ENCODE measurements at regions not wholly inside any gene's neighbourhood (a gene's known extent, or its start where the extent isn't known, plus 50 kb on each side); places are given as distances from the start of the nearest gene placed in this dataset.

- H3K9me3 Mint-ChIP-seq (ENCODE audit: unreplicated experiment) = no peaks in the 10 kb centered on the region
- BruUV-seq (replicated peaks) = no TSS peak
- H3K36me3 Mint-ChIP-seq (ENCODE audit: insufficient read depth, unreplicated experiment) = no peaks in the 10 kb centered on the region
- ChIA-PET POLR2A (interaction anchor here (0.7 to 3.0 kb wide), 5 partner anchors 19 to 202 kb away, joined by 3 to 18 read pairs (median 3); no protein-coding TSS in a partner anchor), CTCF (no interaction called here)
- no peaks in the 10 kb centered on the region for H3K27me3 Mint-ChIP-seq (ENCODE audit: insufficient read depth, unreplicated experiment)
- peaks cover 7% of the 10 kb centered on the region for H3K4me1 Mint-ChIP-seq (ENCODE audit: insufficient read depth, unreplicated experiment)
- TF ChIP-seq, protein P1, sequence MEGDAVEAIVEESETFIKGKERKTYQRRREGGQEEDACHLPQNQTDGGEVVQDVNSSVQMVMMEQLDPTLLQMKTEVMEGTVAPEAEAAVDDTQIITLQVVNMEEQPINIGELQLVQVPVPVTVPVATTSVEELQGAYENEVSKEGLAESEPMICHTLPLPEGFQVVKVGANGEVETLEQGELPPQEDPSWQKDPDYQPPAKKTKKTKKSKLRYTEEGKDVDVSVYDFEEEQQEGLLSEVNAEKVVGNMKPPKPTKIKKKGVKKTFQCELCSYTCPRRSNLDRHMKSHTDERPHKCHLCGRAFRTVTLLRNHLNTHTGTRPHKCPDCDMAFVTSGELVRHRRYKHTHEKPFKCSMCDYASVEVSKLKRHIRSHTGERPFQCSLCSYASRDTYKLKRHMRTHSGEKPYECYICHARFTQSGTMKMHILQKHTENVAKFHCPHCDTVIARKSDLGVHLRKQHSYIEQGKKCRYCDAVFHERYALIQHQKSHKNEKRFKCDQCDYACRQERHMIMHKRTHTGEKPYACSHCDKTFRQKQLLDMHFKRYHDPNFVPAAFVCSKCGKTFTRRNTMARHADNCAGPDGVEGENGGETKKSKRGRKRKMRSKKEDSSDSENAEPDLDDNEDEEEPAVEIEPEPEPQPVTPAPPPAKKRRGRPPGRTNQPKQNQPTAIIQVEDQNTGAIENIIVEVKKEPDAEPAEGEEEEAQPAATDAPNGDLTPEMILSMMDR (IDR thresholded peaks at IDR 0.05; ENCODE audit: unreplicated experiment) = no peak
- H3K4me3 Mint-ChIP-seq (ENCODE audit: unreplicated experiment) = peak overlapping the region; percentile 77
- peak; percentile 11 for DNase-seq (ENCODE audit: unreplicated experiment)
- intact Hi-C loops (cut with micrococcal nuclease) = loop anchor here (2.0 to 5.0 kb wide), 2 partner anchors 110 to 201 kb away; partner anchors contain the start of gene FOXN3
- H3K27ac Mint-ChIP-seq (ENCODE audit: low read depth, unreplicated experiment) = peak overlapping the region; percentile 39
Measured at GRCh38 chr14:89617481-89618329, 200.7 kb upstream of the FOXN3 start.

- H3K27ac Mint-ChIP-seq (ENCODE audit: low read depth, unreplicated experiment) = no peak overlapping the region
- intact Hi-C loops (cut with micrococcal nuclease) = loop anchor here (5.0 kb wide), 1 partner anchor 110 kb away; no protein-coding TSS in a partner anchor
- POLR2A ChIA-PET = interaction anchor here (3.0 kb wide), 1 partner anchor 188 kb away, joined by 18 read pairs; no protein-coding TSS in a partner anchor
- TF ChIP-seq, protein P1 (IDR thresholded peaks at IDR 0.05; ENCODE audit: unreplicated experiment) = no peak
- no TSS peak for BruUV-seq (replicated peaks)
- H3K4me3 Mint-ChIP-seq (ENCODE audit: unreplicated experiment) = no peak overlapping the region
- peak; percentile 28 for DNase-seq (ENCODE audit: unreplicated experiment)
- no peaks in the 10 kb centered on the region for H3K36me3 Mint-ChIP-seq (ENCODE audit: insufficient read depth, unreplicated experiment)
- CTCF ChIA-PET = interaction anchor here (0.6 kb wide), 1 partner anchor 478 kb away, joined by 3 read pairs; no protein-coding TSS in a partner anchor
- no peaks in the 10 kb centered on the region for H3K9me3 Mint-ChIP-seq (ENCODE audit: unreplicated experiment)
- H3K4me1 Mint-ChIP-seq (ENCODE audit: insufficient read depth, unreplicated experiment) = peaks cover 7% of the 10 kb centered on the region
- H3K27me3 Mint-ChIP-seq (ENCODE audit: insufficient read depth, unreplicated experiment) = no peaks in the 10 kb centered on the region
Measured at GRCh38 chr14:89616852-89617341, 199.9 kb upstream of the FOXN3 start.

DNA sequence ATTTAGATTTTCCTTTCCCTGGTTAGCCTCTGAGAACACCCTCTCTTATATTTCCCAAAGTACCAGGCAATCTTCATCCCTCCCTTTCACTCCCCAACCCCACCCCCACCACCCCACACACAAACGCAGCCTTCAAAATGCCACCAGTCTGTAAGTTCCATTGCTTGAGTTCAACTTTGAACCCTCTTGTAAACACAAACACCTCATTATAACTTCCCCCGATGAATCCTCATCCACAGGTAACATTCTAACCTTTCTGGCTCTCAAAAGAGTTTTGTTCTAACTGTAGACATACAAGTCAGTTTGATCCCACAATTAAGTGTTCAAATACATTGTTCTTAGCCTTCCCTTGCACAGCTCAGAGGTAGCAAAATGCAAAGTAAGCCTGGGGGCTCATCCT, 199.4 kb upstream of the FOXN3 start:
- H3K27ac Mint-ChIP-seq (ENCODE audit: low read depth, unreplicated experiment) = no peak overlapping the region
- no peak overlapping the region for H3K4me3 Mint-ChIP-seq (ENCODE audit: unreplicated experiment)
- no peaks in the 10 kb centered on the region for H3K27me3 Mint-ChIP-seq (ENCODE audit: insufficient read depth, unreplicated experiment)
- no peaks in the 10 kb centered on the region for H3K36me3 Mint-ChIP-seq (ENCODE audit: insufficient read depth, unreplicated experiment)
- DNase-seq (ENCODE audit: unreplicated experiment) = no peak
- BruUV-seq (replicated peaks) = no TSS peak
- intact Hi-C loops (cut with micrococcal nuclease) = loop anchor here (5.0 kb wide), 1 partner anchor 109 kb away; no protein-coding TSS in a partner anchor
- CTCF ChIA-PET = interaction anchor here (0.6 kb wide), 1 partner anchor 478 kb away, joined by 3 read pairs; no protein-coding TSS in a partner anchor
- POLR2A ChIA-PET = interaction anchor here (0.6 kb wide), 1 partner anchor 187 kb away, joined by 6 read pairs; no protein-coding TSS in a partner anchor
- TF ChIP-seq, protein P1 (IDR thresholded peaks at IDR 0.05; ENCODE audit: unreplicated experiment) = no peak
- H3K4me1 Mint-ChIP-seq (ENCODE audit: insufficient read depth, unreplicated experiment) = peaks cover 7% of the 10 kb centered on the region
- no peaks in the 10 kb centered on the region for H3K9me3 Mint-ChIP-seq (ENCODE audit: unreplicated experiment)

DNA sequence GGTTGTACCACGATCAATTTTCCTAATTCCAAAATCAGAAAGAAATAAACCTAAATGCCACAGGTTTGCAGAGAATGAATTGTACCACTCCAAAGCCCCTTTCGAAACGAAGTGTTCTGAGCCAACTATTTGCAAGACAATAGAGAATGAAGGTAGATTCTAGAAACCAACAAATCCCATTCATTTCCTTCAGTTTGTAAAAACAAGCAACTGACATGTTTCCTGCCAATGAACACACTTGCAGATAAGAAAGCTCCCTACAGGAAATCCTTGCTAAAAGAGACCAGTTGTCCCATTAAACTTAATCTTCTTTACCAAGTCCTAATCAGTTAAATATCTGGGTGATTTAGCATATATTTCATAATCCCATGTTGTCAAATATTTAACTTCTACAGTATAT, 198.4 kb upstream of the FOXN3 start:
- DNase-seq (ENCODE audit: unreplicated experiment) = no peak

More for the DNA sequence above, 198.4 kb upstream of the FOXN3 start:
- Mint-ChIP-seq H3K27ac (ENCODE audit: low read depth, unreplicated experiment) (no peak overlapping the region), H3K36me3 (ENCODE audit: insufficient read depth, unreplicated experiment) (no peaks in the 10 kb centered on the region), H3K9me3 (ENCODE audit: unreplicated experiment) (no peaks in the 10 kb centered on the region), H3K4me3 (ENCODE audit: unreplicated experiment) (no peak overlapping the region), H3K27me3 (ENCODE audit: insufficient read depth, unreplicated experiment) (no peaks in the 10 kb centered on the region), H3K4me1 (ENCODE audit: insufficient read depth, unreplicated experiment) (peaks cover 7% of the 10 kb centered on the region)
- TF ChIP-seq, protein P1 (IDR thresholded peaks at IDR 0.05; ENCODE audit: unreplicated experiment) = no peak
- ChIA-PET POLR2A (no interaction called here), CTCF (no interaction called here)
- intact Hi-C loops (cut with micrococcal nuclease) = loop anchor here (5.0 kb wide), 1 partner anchor 108 kb away; no protein-coding TSS in a partner anchor
- BruUV-seq (replicated peaks) = no TSS peak
